Vagina (tissue), 2 donors: ENCODE measurements at regions not wholly inside any gene's neighbourhood (a gene's known extent, or its start where the extent isn't known, plus 50 kb on each side); places are given as distances from the start of the nearest gene placed in this dataset.

Source experiments
- CTCF ChIP-seq, 3 experiments: fragments of 450-650 bp in 2 of 3; fragments of 200-600 bp in 1 of 3; sonication (generic) in 1 of 3; IDR thresholded peaks; one replicate each; pipeline ENCODE4 v1.5.1; 2017 to 2019; ENCODE audit warnings: antibody characterized with exemption in 3 of 3, mild to moderate bottlenecking in 2 of 3, moderate library complexity in 2 of 3
- POLR2A ChIP-seq, 2 donors: fragments of 450-650 bp; IDR thresholded peaks; one replicate each; pipeline ENCODE4 v1.6.1; 2017; ENCODE audit warnings: antibody characterized with exemption in 2 of 2, mild to moderate bottlenecking in 2 of 2, moderate library complexity in 2 of 2
- POLR2AphosphoS5 ChIP-seq, 2 donors: sonication (generic); formaldehyde crosslinking; IDR thresholded peaks; one replicate each; pipeline ENCODE4 v1.9.0; 2017; ENCODE audit warnings: antibody characterized with exemption in 2 of 2, mild to moderate bottlenecking in 2 of 2, low read depth in 1 of 2; ENCODE audit not compliant: insufficient read depth in 1 of 2

DNA sequence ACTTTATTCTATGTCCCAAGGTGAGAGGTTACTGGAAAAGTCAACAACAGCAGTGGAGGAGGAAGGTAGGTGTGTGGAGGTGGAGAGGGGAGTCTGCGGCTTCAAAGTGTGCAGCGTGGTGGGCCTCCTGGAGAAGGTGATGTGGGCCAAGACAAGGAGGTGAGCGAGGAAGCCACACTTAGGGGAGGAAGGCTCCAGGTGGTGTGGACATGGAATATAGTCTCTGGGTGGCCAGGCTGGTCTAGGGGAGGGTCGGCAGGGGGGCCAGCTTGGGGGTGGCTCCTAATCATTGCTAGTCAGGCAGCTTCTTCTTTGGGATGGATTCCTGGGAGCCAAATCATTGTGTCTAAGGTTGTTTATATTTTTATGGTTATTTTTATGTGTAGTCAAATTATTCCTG, 111.5 kb upstream of the CDH4 start:
- TF ChIP-seq POLR2A (IDR thresholded peaks at IDR 0.05) = no peak
- no peak for TF ChIP-seq CTCF (IDR thresholded peaks at IDR 0.05)
- no peak for TF ChIP-seq POLR2AphosphoS5 (IDR thresholded peaks at IDR 0.05; ENCODE audit: insufficient read depth in 1 of 2, low read depth in 1 of 2)
